Panc1 (cell line): ENCODE measurements at regions not wholly inside any gene's neighbourhood (a gene's known extent, or its start where the extent isn't known, plus 50 kb on each side); places are given as distances from the start of the nearest gene placed in this dataset.

Experiments
- ATAC-seq: fragments of 200-7000 bp; cut with Tn5 transposase; 2 replicates; pipeline ENCODE4 v1.9.1; 2020; ENCODE audit warnings: mild to moderate bottlenecking, moderate library complexity
- BruUV-seq: library from RNA; stranded (reverse); fragments of 400-500 nt; replicated peaks from 2 replicates; lab custom pipeline; 2021; lab: Mats Ljungman, UMichigan
- CTCF ChIA-PET: fragments of 300-600 bp; sonication (Branson Sonifier 250); formaldehyde crosslinking; loops from one replicate; lab custom pipeline; 2022; ENCODE audit warnings: antibody characterized with exemption; lab: Charles Lee
- POLR2A ChIA-PET: fragments of 300-600 bp; sonication (Branson Sonifier 250); formaldehyde crosslinking; loops from one replicate; lab custom pipeline; 2022; ENCODE audit warnings: antibody characterized with exemption; lab: Charles Lee
- DNase-seq: peaks from one replicate; pipeline ENCODE4 v3.0.0-alpha.2; 2010; ENCODE audit warnings: low read depth, low spot score
- H3K27ac ChIP-seq: 2 replicates; pipeline ENCODE4 v1.5.1; 2011; ENCODE audit warnings: mild to moderate bottlenecking, low read length, inconsistent platforms
- H3K27me3 ChIP-seq: fragments of 200-500 bp; sonication (Bioruptor generic); 2 replicates; pipeline ENCODE4 v1.6.0; 2014; ENCODE audit warnings: low read length, inconsistent platforms; ENCODE audit not compliant: control insufficient read depth, insufficient read depth
- H3K36me3 ChIP-seq: fragments of 200-500 bp; sonication (Bioruptor generic); 2 replicates; pipeline ENCODE4 v1.5.1; 2014; ENCODE audit warnings: inconsistent platforms, mild to moderate bottlenecking, low read length, moderate library complexity; ENCODE audit not compliant: control insufficient read depth, insufficient read depth
- H3K4me1 ChIP-seq: 2 replicates; pipeline ENCODE4 v1.5.1; 2011; ENCODE audit warnings: inconsistent platforms, mild to moderate bottlenecking, low read length, moderate library complexity; ENCODE audit not compliant: control insufficient read depth, insufficient read depth
- H3K4me3 ChIP-seq, 2 experiments: 2 replicates each; pipeline ENCODE4 v1.5.1; 2011 to 2012; ENCODE audit warnings: low read depth in 2 of 2, low read length in 2 of 2, mild to moderate bottlenecking in 2 of 2, inconsistent platforms in 1 of 2, moderate library complexity in 1 of 2
- H3K9me3 ChIP-seq: fragments of 200-500 bp; sonication (Bioruptor generic); 2 replicates; pipeline ENCODE4 v1.5.1; 2014; ENCODE audit warnings: low read depth, mild to moderate bottlenecking, inconsistent platforms, low read length, moderate library complexity; ENCODE audit not compliant: control insufficient read depth, insufficient read depth
- CTCF ChIP-seq: fragments of 450-650 bp; IDR thresholded peaks from 2 replicates; pipeline ENCODE4 v1.5.1; 2017; ENCODE audit warnings: mild to moderate bottlenecking
- POLR2AphosphoS5 ChIP-seq: IDR thresholded peaks from 2 replicates; pipeline ENCODE4 v1.6.1; 2012; ENCODE audit warnings: mild to moderate bottlenecking, low read depth, low read length, moderate library complexity
- REST ChIP-seq, 2 experiments: IDR thresholded peaks; 2 replicates each; pipeline ENCODE4 v1.6.1; 2011 to 2012; ENCODE audit warnings: low read depth in 2 of 2, control low read depth in 1 of 2, low read length in 1 of 2, mild to moderate bottlenecking in 1 of 2, moderate library complexity in 1 of 2; ENCODE audit not compliant: insufficient read depth in 1 of 2
- SIN3A ChIP-seq: IDR thresholded peaks from 2 replicates; pipeline ENCODE4 v1.6.1; 2012; ENCODE audit warnings: low read depth, mild to moderate bottlenecking, low read length, moderate library complexity, borderline replicate concordance; ENCODE audit not compliant: insufficient read depth
- TCF7L2 ChIP-seq: IDR thresholded peaks from 2 replicates; pipeline ENCODE4 v1.6.1; 2011; ENCODE audit warnings: mild to moderate bottlenecking, low read depth, low read length, inconsistent platforms
- in situ Hi-C: cut with HindIII; loops from 2 replicates; pipeline ENCODE4 v1.10.0; 2016; ENCODE audit warnings: low sequenced_read_pairs, low pct_unique_long_range_greater_than_20kb
- intact Hi-C: fragments of 100-400 bp; cut with micrococcal nuclease; formaldehyde crosslinking; loops from one replicate; pipeline ENCODE4 v1.10.0; 2022; ENCODE audit not compliant: unreplicated experiment

- no peaks in the 10 kb centered on the region for H3K9me3 ChIP-seq
- H3K27me3 ChIP-seq = no peaks in the 10 kb centered on the region
- ATAC-seq (no peak), DNase-seq (no peak)
- TF ChIP-seq SIN3A (no peak), POLR2AphosphoS5 (no peak), TCF7L2 (no peak), CTCF (no peak), REST (IDR thresholded peaks at IDR 0.05; ENCODE audit: insufficient read depth in 1 of 2, low read depth in 2 of 2, low read length in 1 of 2) (no peak)
- no TSS peak for BruUV-seq
- in situ Hi-C loops (no loop called here), intact Hi-C loops (no loop called here)
- CTCF ChIA-PET = interaction anchor here (0.7 kb wide), 1 partner anchor 110 kb away, joined by 3 read pairs; no protein-coding TSS in a partner anchor
- no peak overlapping the region for H3K27ac ChIP-seq
- POLR2A ChIA-PET = no interaction called here
- no peaks in the 10 kb centered on the region for H3K4me1 ChIP-seq
- H3K4me3 ChIP-seq = no peak overlapping the region
- H3K36me3 ChIP-seq = no peaks in the 10 kb centered on the region
Measured at GRCh38 chr1:168801032-168801745, 72.2 kb upstream of the DPT start.

DNA sequence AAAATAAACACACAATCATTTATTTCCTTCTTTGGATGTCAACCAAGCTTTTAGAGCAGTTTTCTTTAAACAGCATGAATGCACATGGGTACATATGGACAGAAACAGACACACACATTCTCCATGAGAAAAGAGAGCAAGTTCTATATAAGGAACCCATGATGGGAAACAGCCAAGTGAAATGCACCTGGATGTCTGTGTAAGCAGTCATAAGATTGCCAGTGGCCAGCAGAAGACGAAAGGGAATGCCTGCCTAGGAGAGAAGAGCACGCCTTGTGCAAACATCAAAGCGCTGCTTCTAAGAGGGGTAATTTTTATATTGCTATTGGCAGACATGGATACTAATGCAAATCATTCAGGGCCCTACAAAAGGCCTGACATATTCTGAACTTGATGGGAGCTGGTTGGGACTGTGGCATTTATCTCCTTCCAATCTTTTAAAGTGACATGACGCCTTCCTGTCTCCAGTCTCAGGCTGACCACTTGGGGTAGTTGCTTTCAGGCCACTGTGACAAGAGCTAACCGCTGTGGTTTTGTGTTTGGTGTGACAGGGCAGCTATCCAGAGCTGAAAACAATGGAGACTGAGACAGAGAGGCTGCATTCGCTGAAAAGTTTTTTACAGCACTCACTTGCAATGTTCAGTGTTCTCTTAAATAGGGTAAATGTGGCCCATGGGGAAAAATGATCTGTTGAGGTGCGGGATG is 75.0 kb upstream of the DPT start:
- DNase-seq (no peak), ATAC-seq (no peak)
- BruUV-seq = no TSS peak
- Histone ChIP-seq H3K27ac (no peak overlapping the region), H3K9me3 (no peaks in the 10 kb centered on the region), H3K27me3 (no peaks in the 10 kb centered on the region), H3K36me3 (no peaks in the 10 kb centered on the region), H3K4me1 (no peaks in the 10 kb centered on the region), H3K4me3 (no peak overlapping the region)
- in situ Hi-C loops (no loop called here), intact Hi-C loops (no loop called here)
- CTCF ChIA-PET = no interaction called here
- TF ChIP-seq TCF7L2 (no peak), POLR2AphosphoS5 (no peak), SIN3A (no peak), CTCF (no peak), REST (IDR thresholded peaks at IDR 0.05; ENCODE audit: insufficient read depth in 1 of 2, low read depth in 2 of 2, low read length in 1 of 2) (no peak)
- POLR2A ChIA-PET = no interaction called here
